ENCODE measurements at regions not wholly inside any gene's neighbourhood (a gene's known extent, or its start where the extent isn't known, plus 50 kb on each side); places are given as distances from the start of the nearest gene placed in this dataset.

DNA sequence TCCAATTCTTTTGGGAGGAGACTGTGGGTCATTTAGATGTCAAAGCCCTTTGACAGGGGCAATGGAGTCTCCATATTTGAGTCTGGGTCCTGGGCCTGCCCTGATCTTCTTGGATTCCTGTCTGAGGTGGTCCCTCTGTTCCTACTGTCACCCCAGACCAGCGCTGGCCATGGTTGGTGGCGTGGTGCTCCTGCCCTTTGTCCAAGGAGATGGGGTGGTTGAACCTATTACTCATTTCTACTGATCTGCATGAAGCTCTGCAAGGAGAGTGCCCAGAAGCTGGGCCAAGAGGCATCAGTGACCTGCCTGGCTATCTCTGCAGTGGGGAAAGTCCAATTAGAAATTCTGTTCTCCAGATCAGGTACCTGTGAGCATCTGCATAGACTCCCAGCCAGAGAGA, 355.6 kb upstream of the NUPR2 start:
- no peak for TF ChIP-seq CTCF (IDR thresholded peaks at IDR 0.05)
- TF ChIP-seq POLR2A (IDR thresholded peaks at IDR 0.05): no peak
- TF ChIP-seq EP300 (IDR thresholded peaks at IDR 0.05): no peak
